Endothelial cell of umbilical vein (primary cell): ENCODE measurements at regions not wholly inside any gene's neighbourhood (a gene's known extent, or its start where the extent isn't known, plus 50 kb on each side); places are given as distances from the start of the nearest gene placed in this dataset.

Experiments used
- BruUV-seq: library from RNA; stranded (reverse); fragments of 400-500 nt; replicated peaks from 2 replicates; lab custom pipeline; 2021; lab: Mats Ljungman, UMichigan
- CTCF ChIA-PET: fragments of 300-600, 350-600 bp; sonication (Branson Sonifier 250); formaldehyde crosslinking; loops from one replicate; lab custom pipeline; 2021; ENCODE audit warnings: antibody characterized with exemption, inconsistent platforms; lab: Charles Lee
- POLR2A ChIA-PET: fragments of 300-600, 350-600 bp; sonication (Branson Sonifier 250); formaldehyde crosslinking; loops from one replicate; lab custom pipeline; 2021; ENCODE audit warnings: antibody characterized with exemption, inconsistent platforms; lab: Charles Lee
- DNase-seq: peaks from one replicate; pipeline ENCODE4 v3.0.0-alpha.2; 2011; ENCODE audit warnings: low read depth, low spot score
- FAIRE-seq: peaks from 2 replicates; lab custom pipeline; 2011; peaks lifted over from hg19 to GRCh38; lab: Jason Lieb, UNC
- H2AFZ ChIP-seq: 2 replicates; pipeline ENCODE4 v1.6.0; 2012; ENCODE audit warnings: low read depth, low read length, control low read depth, inconsistent platforms
- H3K27ac ChIP-seq: 2 replicates; pipeline ENCODE4 v1.5.1; 2011; ENCODE audit warnings: low read depth, mild to moderate bottlenecking, control low read depth, low read length, moderate library complexity; ENCODE audit not compliant: insufficient read depth
- H3K27me3 ChIP-seq, 2 experiments: 2 replicates each; pipeline versions ENCODE4 v1.6.0 to v1.6.1; 2011; ENCODE audit warnings: low read length in 2 of 2, mixed read lengths in 1 of 2; ENCODE audit not compliant: control insufficient read depth in 2 of 2, insufficient read depth in 2 of 2
- H3K36me3 ChIP-seq, 2 experiments: 2 replicates in 1 of 2; 3 replicates in 1 of 2; pipeline ENCODE4 v1.5.1; 2011; ENCODE audit warnings: low read length in 2 of 2, mild to moderate bottlenecking in 1 of 2, moderate library complexity in 1 of 2; ENCODE audit not compliant: control insufficient read depth in 2 of 2, insufficient read depth in 2 of 2; ENCODE audit errors: extremely low read depth in 1 of 2
- H3K4me1 ChIP-seq: 3 replicates; pipeline ENCODE4 v1.5.1; 2011; ENCODE audit warnings: mild to moderate bottlenecking, low read length; ENCODE audit not compliant: control insufficient read depth, insufficient read depth; ENCODE audit errors: extremely low read depth
- H3K4me2 ChIP-seq: 2 replicates; pipeline ENCODE4 v1.6.1; 2011; ENCODE audit warnings: low read length, control low read depth, mixed read lengths; ENCODE audit not compliant: insufficient read depth
- H3K4me3 ChIP-seq, 3 experiments: fragments of 200-600 bp in 1 of 3; sonication (generic), shearing (Covaris generic) in 1 of 3; replicated peaks in 1 of 3; 2 replicates each; pipeline ENCODE4 v1.5.1; 2011 to 2016; ENCODE audit warnings: control low read depth in 3 of 3, low read length in 3 of 3, mild to moderate bottlenecking in 2 of 3, inconsistent platforms in 1 of 3, low read depth in 1 of 3, moderate library complexity in 1 of 3; ENCODE audit not compliant: insufficient read depth in 1 of 3
- H3K79me2 ChIP-seq: 2 replicates; pipeline ENCODE4 v1.6.0; 2012; ENCODE audit warnings: low read length, inconsistent platforms; ENCODE audit not compliant: control insufficient read depth, insufficient read depth
- H3K9ac ChIP-seq: replicated peaks from 2 replicates; pipeline ENCODE3; 2011; ENCODE audit warnings: low read length, control low read depth; ENCODE audit not compliant: insufficient read depth; ENCODE audit errors: extremely low read depth
- H3K9me1 ChIP-seq: replicated peaks from 3 replicates; pipeline ENCODE4 v1.6.0; 2011; ENCODE audit warnings: mild to moderate bottlenecking, low read length; ENCODE audit not compliant: control insufficient read depth, insufficient read depth; ENCODE audit errors: extremely low read depth
- H3K9me3 ChIP-seq: replicated peaks from 2 replicates; pipeline ENCODE4 v1.5.1; 2012; ENCODE audit warnings: low read length, inconsistent platforms; ENCODE audit not compliant: control insufficient read depth, insufficient read depth
- H4K20me1 ChIP-seq: replicated peaks from 2 replicates; pipeline ENCODE3; 2011; ENCODE audit warnings: mild to moderate bottlenecking, low read length; ENCODE audit not compliant: control insufficient read depth, insufficient read depth; ENCODE audit errors: extremely low read depth
- CTCF ChIP-seq, 2 donors: IDR thresholded peaks; 1 replicate in 1 of 2; 2 replicates in 1 of 2; pipeline ENCODE4 v1.5.1; 2011; ENCODE audit warnings: low read length in 2 of 2, mild to moderate bottlenecking in 2 of 2, moderate library complexity in 2 of 2, control low read depth in 1 of 2, inconsistent platforms in 1 of 2, low read depth in 1 of 2; ENCODE audit not compliant: insufficient read depth in 1 of 2; ENCODE audit errors: extremely low read depth in 1 of 2
- EZH2 ChIP-seq: IDR thresholded peaks from 2 replicates; pipeline ENCODE4 v1.6.1; 2012; ENCODE audit warnings: borderline replicate concordance, low read depth, mild to moderate bottlenecking, moderate library complexity, low read length, inconsistent platforms; ENCODE audit not compliant: severe bottlenecking
- FOS ChIP-seq: IDR thresholded peaks from 2 replicates; pipeline ENCODE4 v1.6.1; 2011; ENCODE audit warnings: mild to moderate bottlenecking, low read length, moderate library complexity, borderline replicate concordance; ENCODE audit not compliant: insufficient read depth
- GATA2 ChIP-seq: IDR thresholded peaks from 2 replicates; pipeline ENCODE4 v1.7.0; 2011; ENCODE audit warnings: low read depth, mild to moderate bottlenecking, moderate library complexity, mixed read lengths, low read length; ENCODE audit not compliant: insufficient read length, insufficient read depth
- JUN ChIP-seq: IDR thresholded peaks from 2 replicates; pipeline ENCODE4 v1.6.1; 2011; ENCODE audit warnings: borderline replicate concordance, low read depth; ENCODE audit not compliant: insufficient read length, insufficient read depth
- MAX ChIP-seq: IDR thresholded peaks from 2 replicates; pipeline ENCODE4 v1.6.1; 2011; ENCODE audit not compliant: insufficient read depth, insufficient read length
- MYC ChIP-seq: IDR thresholded peaks from one replicate; pipeline ENCODE4 v1.6.1; 2011; ENCODE audit warnings: mild to moderate bottlenecking, low read depth, low read length
- POLR2A ChIP-seq: IDR thresholded peaks from 2 replicates; pipeline ENCODE4 v1.6.1; 2012; ENCODE audit warnings: low read depth, mild to moderate bottlenecking, control low read depth, low read length
- POLR2AphosphoS5 ChIP-seq: IDR thresholded peaks from 2 replicates; pipeline ENCODE4 v1.6.1; 2012; ENCODE audit warnings: low read depth, mild to moderate bottlenecking, control low read depth, low read length, moderate library complexity; ENCODE audit not compliant: insufficient read depth
- dilution Hi-C: fragments of 300-500 bp; cut with MboI; formaldehyde crosslinking; loops from one replicate; pipeline ENCODE4 v1.15.0; 2019; ENCODE audit warnings: low sequenced_read_pairs; ENCODE audit not compliant: extremely low pct_ligation_motif_present
- intact Hi-C: fragments of 100-400 bp; cut with micrococcal nuclease; formaldehyde crosslinking; loops from one replicate; pipeline ENCODE4 v1.10.0; 2022

- Histone ChIP-seq H2AFZ (no peak overlapping the region), H3K27ac (no peak overlapping the region), H3K4me2 (no peak overlapping the region), H4K20me1 (no peaks in the 10 kb centered on the region), H3K9ac (no peak overlapping the region), H3K36me3 (no peaks in the 10 kb centered on the region), H3K9me1 (no peaks in the 10 kb centered on the region), H3K9me3 (no peaks in the 10 kb centered on the region), H3K4me3 (no peak overlapping the region), H3K79me2 (no peaks in the 10 kb centered on the region), H3K27me3 (no peaks in the 10 kb centered on the region), H3K4me1 (no peaks in the 10 kb centered on the region)
- dilution Hi-C loops: no loop called here
- DNase-seq (no peak), FAIRE-seq (no peak)
- CTCF ChIA-PET: no interaction called here
- TF ChIP-seq FOS (no peak), MAX (no peak), MYC (no peak), JUN (no peak), POLR2AphosphoS5 (no peak), CTCF (IDR thresholded peaks at IDR 0.05; ENCODE audit: extremely low read depth in 1 of 2, insufficient read depth in 1 of 2, low read depth in 1 of 2, low read length in 2 of 2) (no peak), POLR2A (no peak), EZH2 (no peak), GATA2 (no peak)
- POLR2A ChIA-PET: no interaction called here
- no TSS peak for BruUV-seq
- intact Hi-C loops: no loop called here
Measured at GRCh38 chr11:115665175-115665821, 161.1 kb upstream of the CADM1 start.
